ENCODE measurements at regions not wholly inside any gene's neighbourhood (a gene's known extent, or its start where the extent isn't known, plus 50 kb on each side); places are given as distances from the start of the nearest gene placed in this dataset.

DNA sequence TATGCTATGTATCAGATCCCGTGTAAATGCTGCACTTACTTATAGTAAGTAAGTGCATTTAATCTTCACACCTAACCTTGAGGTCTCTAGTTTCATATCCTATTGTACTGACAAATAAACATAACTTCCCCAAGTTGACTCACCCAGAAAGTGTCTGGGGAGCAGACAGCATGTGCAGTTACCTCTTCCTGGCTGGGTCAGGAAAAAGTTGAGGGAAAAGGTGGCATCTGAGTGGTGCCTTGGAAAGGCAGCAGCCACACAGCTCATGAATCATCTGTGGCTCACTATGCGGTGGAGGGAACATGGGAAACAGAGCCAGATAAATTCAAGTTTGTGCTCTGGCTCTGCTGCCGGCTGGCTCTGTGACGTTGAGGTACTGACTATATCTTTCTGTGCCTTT lies 382.0 kb upstream of the DYNLRB2 start:
- intact Hi-C loops (cut with micrococcal nuclease): no loop called here
- Mint-ChIP-seq H3K4me3 (no peak overlapping the region), H3K9me3 (no peaks in the 10 kb centered on the region), H3K27ac (no peak overlapping the region), H3K36me3 (ENCODE audit: low read depth) (no peaks in the 10 kb centered on the region), H3K27me3 (peaks cover 4% of the 10 kb centered on the region), H3K4me1 (ENCODE audit: low read depth) (no peaks in the 10 kb centered on the region)
- CTCF ChIA-PET: no interaction called here
- DNase-seq: no peak
- no peak for ATAC-seq
- POLR2A ChIA-PET: no interaction called here
- TF ChIP-seq CTCF (IDR thresholded peaks at IDR 0.05): no peak

DNA sequence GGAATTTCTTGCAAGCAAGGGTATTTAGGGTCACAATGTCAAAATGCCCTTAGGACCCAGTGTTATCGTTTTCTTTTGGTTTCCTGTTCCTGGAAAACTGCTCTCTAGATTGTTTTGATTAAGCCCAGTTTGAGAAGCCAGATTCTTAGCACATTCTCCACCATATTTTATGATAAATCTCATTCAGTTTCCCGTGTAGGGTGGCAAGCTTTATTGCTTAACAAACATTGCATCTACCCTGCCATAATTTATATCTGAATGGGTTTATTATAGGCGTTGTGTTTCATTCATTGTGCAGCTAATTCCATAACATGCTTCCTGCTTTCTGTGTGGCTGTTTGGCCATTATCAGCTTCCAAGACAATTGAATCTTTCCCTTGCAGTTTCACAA lies 389.1 kb upstream of the DYNLRB2 start:
- Mint-ChIP-seq H3K4me3 (no peak overlapping the region), H3K4me1 (ENCODE audit: low read depth) (no peaks in the 10 kb centered on the region), H3K36me3 (ENCODE audit: low read depth) (no peaks in the 10 kb centered on the region), H3K27me3 (peaks cover 2% of the 10 kb centered on the region), H3K9me3 (no peaks in the 10 kb centered on the region), H3K27ac (no peak overlapping the region)
- DNase-seq (no peak), ATAC-seq (no peak)
- POLR2A ChIA-PET: interaction anchor here (0.7 kb wide), 1 partner anchor 265 kb away, joined by 3 read pairs; no protein-coding TSS in a partner anchor
- TF ChIP-seq CTCF (IDR thresholded peaks at IDR 0.05): no peak
- intact Hi-C loops (cut with micrococcal nuclease): no loop called here
- CTCF ChIA-PET: no interaction called here

GRCh38 chr16:80150978-80151721 lies 389.6 kb upstream of the DYNLRB2 start:
- Mint-ChIP-seq H3K27ac (no peak overlapping the region), H3K4me3 (no peak overlapping the region), H3K36me3 (ENCODE audit: low read depth) (no peaks in the 10 kb centered on the region), H3K4me1 (ENCODE audit: low read depth) (no peaks in the 10 kb centered on the region), H3K9me3 (no peaks in the 10 kb centered on the region), H3K27me3 (no peaks in the 10 kb centered on the region)
- ChIA-PET CTCF (no interaction called here), POLR2A (interaction anchor here (0.7 kb wide), 1 partner anchor 266 kb away, joined by 3 read pairs; no protein-coding TSS in a partner anchor)
- no peak for TF ChIP-seq CTCF (IDR thresholded peaks at IDR 0.05)
- no peak for DNase-seq
- intact Hi-C loops (cut with micrococcal nuclease): no loop called here
- no peak for ATAC-seq

DNA sequence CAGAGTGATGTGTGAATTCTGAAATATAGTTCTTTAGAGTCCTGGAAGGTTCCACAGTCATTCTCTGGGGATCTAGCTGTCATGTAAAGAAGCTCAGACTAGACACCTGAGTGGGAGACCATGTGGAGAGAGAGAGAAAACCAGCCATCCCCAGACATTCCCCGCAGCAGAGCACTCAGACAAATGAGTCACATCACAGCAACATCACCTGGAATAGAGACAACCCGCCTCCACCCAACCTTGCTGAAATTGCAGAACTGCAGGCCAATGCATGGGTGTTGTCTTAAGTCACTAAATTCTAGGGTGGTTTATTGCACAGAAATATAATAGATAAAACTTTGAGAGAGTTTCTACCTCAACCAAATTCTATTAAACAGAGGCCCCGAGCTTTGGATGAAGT lies 392.0 kb upstream of the DYNLRB2 start:
- intact Hi-C loops (cut with micrococcal nuclease): no loop called here
- H3K27me3 Mint-ChIP-seq: peaks cover 2% of the 10 kb centered on the region
- no peak overlapping the region for H3K4me3 Mint-ChIP-seq
- CTCF ChIA-PET: no interaction called here
- DNase-seq: no peak
- no peak overlapping the region for H3K27ac Mint-ChIP-seq
- POLR2A ChIA-PET: no interaction called here
- no peak for ATAC-seq
- H3K36me3 Mint-ChIP-seq (ENCODE audit: low read depth): no peaks in the 10 kb centered on the region
- H3K4me1 Mint-ChIP-seq (ENCODE audit: low read depth): no peaks in the 10 kb centered on the region
- no peak for TF ChIP-seq CTCF (IDR thresholded peaks at IDR 0.05)
- H3K9me3 Mint-ChIP-seq: no peaks in the 10 kb centered on the region

- Mint-ChIP-seq H3K36me3 (ENCODE audit: low read depth) (no peaks in the 10 kb centered on the region), H3K4me1 (ENCODE audit: low read depth) (no peaks in the 10 kb centered on the region), H3K4me3 (no peak overlapping the region), H3K27ac (no peak overlapping the region), H3K9me3 (no peaks in the 10 kb centered on the region), H3K27me3 (peaks cover 2% of the 10 kb centered on the region)
- no peak for TF ChIP-seq CTCF (IDR thresholded peaks at IDR 0.05)
- ChIA-PET CTCF (no interaction called here), POLR2A (no interaction called here)
- intact Hi-C loops (cut with micrococcal nuclease): no loop called here
- ATAC-seq (no peak), DNase-seq (no peak)
Measured at GRCh38 chr16:80147026-80147655, 393.7 kb upstream of the DYNLRB2 start.
